K562 (cell line): ENCODE measurements at regions not wholly inside any gene's neighbourhood (a gene's known extent, or its start where the extent isn't known, plus 50 kb on each side); places are given as distances from the start of the nearest gene placed in this dataset.

Source experiments
- ATAC-seq: fragments of 200-7000 bp; cut with Tn5 transposase; 3 replicates; pipeline ENCODE4 v1.9.1; 2020; ENCODE audit warnings: moderate library complexity
- BruUV-seq: library from RNA; stranded (reverse); fragments of 400-500 nt; replicated peaks from 2 replicates; lab custom pipeline; 2021; lab: Mats Ljungman, UMichigan
- CTCF ChIA-PET: fragments of 300-600 bp; formaldehyde crosslinking; extraction: SDS; loops from one replicate; lab custom pipeline; 2021; ENCODE audit warnings: low intra/inter-chr PET ratio; lab: Yijun Ruan, JAX
- POLR2A ChIA-PET: fragments of 300-600, 350-650 bp; sonication (Branson Sonifier 250); formaldehyde crosslinking; extraction: SDS; loops from one replicate; lab custom pipeline; 2021; ENCODE audit warnings: antibody characterized with exemption, inconsistent platforms; lab: Yijun Ruan, JAX
- DNase-seq, 4 experiments: peaks; one replicate each; pipeline versions ENCODE4 v3.0.0 to v3.0.0-alpha.2; 2011 to 2018; ENCODE audit warnings: low spot score in 3 of 4, mixed read lengths in 3 of 4; ENCODE audit errors: extremely low read depth in 1 of 4
- FAIRE-seq: peaks from 2 replicates; lab custom pipeline; 2011; peaks lifted over from hg19 to GRCh38; lab: Jason Lieb, UNC
- H2AFZ ChIP-seq: 2 replicates; pipeline ENCODE4 v1.6.0; 2011; ENCODE audit warnings: low read depth, low read length, control low read depth, inconsistent platforms
- H3K27ac ChIP-seq: fragments of 200-600 bp; 3 replicates; pipeline ENCODE4 v1.8.0; 2011; ENCODE audit warnings: low read depth, mild to moderate bottlenecking, control low read depth, inconsistent platforms, low read length, moderate library complexity, mixed read lengths; ENCODE audit errors: extremely low read depth
- H3K27me3 ChIP-seq, 2 experiments: fragments of 300-600 bp in 1 of 2; 2 replicates in 1 of 2; 3 replicates in 1 of 2; pipeline versions ENCODE4 v1.6.0 to v1.8.0; 2011; ENCODE audit warnings: inconsistent platforms in 2 of 2, low read length in 2 of 2, mild to moderate bottlenecking in 1 of 2, mixed read lengths in 1 of 2, moderate library complexity in 1 of 2; ENCODE audit not compliant: control insufficient read depth in 2 of 2, insufficient read depth in 2 of 2
- H3K36me3 ChIP-seq: fragments of 300-600 bp; 3 replicates; pipeline ENCODE4 v1.8.0; 2011; ENCODE audit warnings: mild to moderate bottlenecking, low read length, inconsistent platforms; ENCODE audit not compliant: control insufficient read depth, insufficient read depth
- H3K4me1 ChIP-seq, 2 experiments: fragments of 200-600 bp in 1 of 2; replicated peaks in 1 of 2; 2 replicates in 1 of 2; 3 replicates in 1 of 2; pipeline versions ENCODE4 v1.5.1 to v1.8.0; 2011; ENCODE audit warnings: inconsistent platforms in 2 of 2, low read length in 2 of 2, mild to moderate bottlenecking in 1 of 2, mixed read lengths in 1 of 2, moderate library complexity in 1 of 2; ENCODE audit not compliant: control insufficient read depth in 2 of 2, insufficient read depth in 2 of 2
- H3K4me2 ChIP-seq: 2 replicates; pipeline ENCODE4 v1.6.1; 2011; ENCODE audit warnings: low read length, control low read depth, inconsistent platforms, mixed read lengths; ENCODE audit not compliant: insufficient read depth
- H3K4me3 ChIP-seq: fragments of 200-600 bp; sonication (generic), shearing (Covaris generic); 2 replicates; pipeline ENCODE4 v1.5.1; 2016; ENCODE audit warnings: control low read depth, inconsistent platforms
- H3K79me2 ChIP-seq: fragments of 200-600 bp; 3 replicates; pipeline ENCODE4 v1.8.0; 2011; ENCODE audit warnings: low read length, inconsistent platforms; ENCODE audit not compliant: control insufficient read depth, insufficient read depth
- H3K9ac ChIP-seq, 2 experiments: 2 replicates each; pipeline versions ENCODE4 v1.6.0 to v1.6.1; 2011; ENCODE audit warnings: low read depth in 2 of 2, low read length in 2 of 2, control low read depth in 1 of 2, inconsistent platforms in 1 of 2, mild to moderate bottlenecking in 1 of 2, mixed read lengths in 1 of 2; ENCODE audit not compliant: insufficient read depth in 1 of 2
- H3K9me1 ChIP-seq: one replicate; pipeline ENCODE4 v1.6.0; 2011; ENCODE audit warnings: inconsistent platforms, mild to moderate bottlenecking, low read length, moderate library complexity; ENCODE audit not compliant: control insufficient read depth, insufficient read depth
- H3K9me3 ChIP-seq: replicated peaks from 2 replicates; pipeline ENCODE4 v1.5.1; 2011; ENCODE audit warnings: low read depth, low read length, inconsistent platforms; ENCODE audit not compliant: control insufficient read depth, insufficient read depth
- H4K20me1 ChIP-seq: replicated peaks from 2 replicates; pipeline ENCODE4 v1.6.1; 2011; ENCODE audit warnings: low read length, inconsistent platforms, mixed read lengths; ENCODE audit not compliant: control insufficient read depth, insufficient read depth
- BCL6 ChIP-seq: fragments of 250-450 bp; sonication (Bioruptor Pico); IDR thresholded peaks from 2 replicates; pipeline ENCODE4 v1.4.0; 2020
- BMI1 ChIP-seq: fragments of 150-350 bp; IDR thresholded peaks from 2 replicates; pipeline ENCODE4 v1.6.1; 2014; ENCODE audit warnings: low read length
- ETV5 ChIP-seq: sonication (generic); formaldehyde crosslinking; IDR thresholded peaks from 2 replicates; pipeline ENCODE4 v1.4.0; 2020; ENCODE audit warnings: low read depth, mild to moderate bottlenecking, missing genetic modification reagents
- KDM5B ChIP-seq: fragments of 200-600 bp; sonication (generic); IDR thresholded peaks from 2 replicates; pipeline ENCODE4 v1.6.1; 2012; ENCODE audit warnings: low read depth, mild to moderate bottlenecking, moderate library complexity, low read length, control low read depth, inconsistent platforms; ENCODE audit not compliant: insufficient replicate concordance
- NBN ChIP-seq: fragments of 450-650 bp; IDR thresholded peaks from 2 replicates; pipeline ENCODE4 v1.6.1; 2016; ENCODE audit warnings: low read depth, mild to moderate bottlenecking
- SAFB ChIP-seq: fragments of 200-400 bp; formaldehyde crosslinking; IDR thresholded peaks from 2 replicates; pipeline ENCODE4 v1.6.1; 2017; ENCODE audit warnings: low read depth, low read length, borderline replicate concordance
- SRSF9 ChIP-seq: fragments of 200-400 bp; formaldehyde crosslinking; IDR thresholded peaks from 2 replicates; pipeline ENCODE4 v1.6.1; 2017; ENCODE audit warnings: low read depth, low read length, borderline replicate concordance
- WGBS: fragments of 100-300 bp; shearing (Covaris generic); methylation state at CpG from one replicate; pipeline ENCODE4 v1.1.6; 2016; ENCODE audit warnings: low coverage, mixed read lengths; ENCODE audit not compliant: insufficient coverage; ENCODE audit errors: missing lambda C conversion rate; 5-methylcytosine and 5-hydroxymethylcytosine counted together
- in situ Hi-C: fragments of 300-500 bp; cut with MboI; formaldehyde crosslinking; loops from 4 replicates; pipeline ENCODE4 v1.15.0; 2018; ENCODE audit warnings: inconsistent platforms, mixed read lengths
- intact Hi-C: fragments of 100-400 bp; cut with micrococcal nuclease; formaldehyde crosslinking; loops from 2 replicates; pipeline ENCODE4 v1.14.2; 2022
- TF ChIP-seq, protein P1 (sequence below), 2 experiments: IDR thresholded peaks; 2 replicates each; pipeline ENCODE4 v1.6.1; 2011; ENCODE audit warnings: borderline replicate concordance in 1 of 2, control low read depth in 1 of 2, low read depth in 1 of 2, low read length in 1 of 2, mild to moderate bottlenecking in 1 of 2, mixed read lengths in 1 of 2, moderate library complexity in 1 of 2; ENCODE audit not compliant: insufficient read depth in 1 of 2, insufficient read length in 1 of 2, poor library complexity in 1 of 2, severe bottlenecking in 1 of 2; ENCODE audit errors: extremely low read depth in 1 of 2

DNA sequence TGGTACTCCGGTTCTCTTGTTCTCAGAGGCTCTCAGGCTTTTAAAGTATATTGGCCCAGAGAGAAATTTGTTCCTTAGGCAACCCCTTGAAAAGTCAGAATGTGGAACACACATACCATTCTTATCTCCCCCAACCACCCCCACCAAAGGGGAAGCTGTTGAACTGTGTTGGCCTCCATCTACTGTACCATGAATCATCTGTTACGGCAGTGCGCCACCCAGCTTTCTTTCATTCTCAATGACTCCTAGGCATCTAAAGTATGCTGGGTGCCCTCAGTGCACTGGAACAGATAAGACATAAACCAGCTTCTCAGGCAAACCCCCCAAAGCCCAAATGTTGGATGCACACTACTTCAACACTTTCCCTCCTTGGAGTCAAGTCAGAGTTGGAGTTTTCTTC, 696.2 kb upstream of the TENM4 start (continued):
- TF ChIP-seq BMI1 (no peak), SRSF9 (no peak), ETV5 (CRISPR knock-in tag) (no peak)

DNA sequence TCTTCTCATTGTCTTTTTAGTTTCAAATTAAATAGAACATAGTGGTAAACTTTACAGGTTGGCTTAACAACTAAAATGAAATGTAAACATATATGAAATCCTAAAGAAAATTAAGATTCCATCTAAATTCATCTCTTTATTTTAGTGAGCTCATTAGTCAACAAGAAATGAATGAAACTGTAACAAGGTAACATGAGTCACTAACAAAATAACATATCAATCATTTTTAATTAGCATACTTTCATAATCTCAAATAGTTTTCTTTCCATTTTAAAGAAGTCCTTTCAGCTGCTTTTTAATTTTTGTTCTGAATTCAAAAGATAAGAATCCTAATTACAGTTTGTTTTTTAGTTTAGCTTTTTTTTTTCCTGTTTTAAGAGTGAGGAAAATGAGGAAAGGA, 688.6 kb upstream of the TENM4 start:
- in situ Hi-C loops: no loop called here
- no peak for FAIRE-seq
- TF ChIP-seq KDM5B: no peak
- TF ChIP-seq, all 486 proteins: peak for 0

DNA sequence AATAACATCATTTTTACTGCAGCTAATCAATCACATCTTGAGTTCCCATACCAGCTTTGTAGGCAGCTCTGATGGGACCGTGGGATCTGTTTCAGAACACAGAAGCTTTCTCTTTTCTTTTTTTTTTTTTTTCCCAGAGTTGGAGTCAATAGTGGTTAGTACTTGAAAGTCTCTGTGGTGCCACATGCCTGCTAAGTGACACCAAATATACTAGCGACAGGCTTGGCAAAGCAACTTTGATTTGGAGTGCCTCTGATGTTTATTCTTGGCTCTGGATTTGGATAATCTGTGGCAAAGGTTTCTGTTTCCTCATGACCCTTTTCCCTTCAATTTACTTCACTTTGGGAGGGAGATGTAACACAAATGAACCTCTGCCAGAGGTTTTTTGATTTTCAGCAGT, 681.4 kb upstream of the TENM4 start:
- POLR2A ChIA-PET: no interaction called here
- no peak overlapping the region for H3K9ac ChIP-seq
- H3K9me1 ChIP-seq: no peaks in the 10 kb centered on the region
- WGBS: 0% methylated on average over 2 of the region's 2 CpGs
- H3K9me3 ChIP-seq: no peaks in the 10 kb centered on the region
- no peaks in the 10 kb centered on the region for H4K20me1 ChIP-seq
- CTCF ChIA-PET: no interaction called here
- intact Hi-C loops (no loop called here), in situ Hi-C loops (no loop called here)
- no peak overlapping the region for H3K27ac ChIP-seq
- no peak overlapping the region for H3K4me3 ChIP-seq
- DNase-seq (no peak), ATAC-seq (no peak), FAIRE-seq (no peak)
- H3K4me1 ChIP-seq: no peaks in the 10 kb centered on the region
- no peaks in the 10 kb centered on the region for H3K36me3 ChIP-seq
- no peaks in the 10 kb centered on the region for H3K27me3 ChIP-seq
- H3K79me2 ChIP-seq: no peaks in the 10 kb centered on the region
- H2AFZ ChIP-seq: no peak overlapping the region
- BruUV-seq: no TSS peak
- H3K4me2 ChIP-seq: no peak overlapping the region
- no peak for TF ChIP-seq NBN
- TF ChIP-seq, protein P1, sequence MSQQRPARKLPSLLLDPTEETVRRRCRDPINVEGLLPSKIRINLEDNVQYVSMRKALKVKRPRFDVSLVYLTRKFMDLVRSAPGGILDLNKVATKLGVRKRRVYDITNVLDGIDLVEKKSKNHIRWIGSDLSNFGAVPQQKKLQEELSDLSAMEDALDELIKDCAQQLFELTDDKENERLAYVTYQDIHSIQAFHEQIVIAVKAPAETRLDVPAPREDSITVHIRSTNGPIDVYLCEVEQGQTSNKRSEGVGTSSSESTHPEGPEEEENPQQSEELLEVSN (IDR thresholded peaks at IDR 0.05; ENCODE audit: borderline replicate concordance in 1 of 2, extremely low read depth in 1 of 2, insufficient read depth in 1 of 2, insufficient read length in 1 of 2, low read depth in 1 of 2, low read length in 1 of 2, poor library complexity in 1 of 2, severe bottlenecking in 1 of 2): no peak
- no peak for TF ChIP-seq BCL6 (CRISPR knock-in tag)
- no peak for TF ChIP-seq SAFB

More for the DNA sequence above, 688.6 kb upstream of the TENM4 start:
- H3K27ac ChIP-seq: no peak overlapping the region
- no peak overlapping the region for H3K4me3 ChIP-seq
- no TSS peak for BruUV-seq
- intact Hi-C loops: no loop called here
- POLR2A ChIA-PET: no interaction called here
- no peak overlapping the region for H3K9ac ChIP-seq
- CTCF ChIA-PET: no interaction called here
- ATAC-seq (no peak), DNase-seq (no peak)
- H2AFZ ChIP-seq: no peak overlapping the region
- H3K9me1 ChIP-seq: no peaks in the 10 kb centered on the region
- H3K36me3 ChIP-seq: no peaks in the 10 kb centered on the region
- no peaks in the 10 kb centered on the region for H3K4me1 ChIP-seq
- no peaks in the 10 kb centered on the region for H3K27me3 ChIP-seq
- H3K4me2 ChIP-seq: no peak overlapping the region
- H4K20me1 ChIP-seq: no peaks in the 10 kb centered on the region
- no peaks in the 10 kb centered on the region for H3K79me2 ChIP-seq
- H3K9me3 ChIP-seq: no peaks in the 10 kb centered on the region
